ENCODE measurements at regions not wholly inside any gene's neighbourhood (a gene's known extent, or its start where the extent isn't known, plus 50 kb on each side); places are given as distances from the start of the nearest gene placed in this dataset.

GRCh38 chr13:103941506-103942140 lies 875.4 kb upstream of the SLC10A2 start:
- intact Hi-C loops (cut with DNase I) = no loop called here
- no peaks in the 10 kb centered on the region for H3K9me3 ChIP-seq
- WGBS, 2 donors = 42 to 61% methylated on average over 1 of the region's 1 CpG
- DNase-seq = no peak
- TF ChIP-seq CTCF (IDR thresholded peaks at IDR 0.05) (no peak), POLR2A (IDR thresholded peaks at IDR 0.05) (no peak)
- no peaks in the 10 kb centered on the region for H3K27me3 ChIP-seq
- H3K4me3 ChIP-seq (replicated peaks in 1 of 3) = no peak overlapping the region
- no peak overlapping the region for H3K27ac ChIP-seq
- no peaks in the 10 kb centered on the region for H3K36me3 ChIP-seq
- no peaks in the 10 kb centered on the region for H3K4me1 ChIP-seq

GRCh38 chr13:103935117-103935516 lies 868.9 kb upstream of the SLC10A2 start:
- no peak overlapping the region for H3K4me3 ChIP-seq (replicated peaks in 1 of 3)
- no peak for TF ChIP-seq CTCF (IDR thresholded peaks at IDR 0.05)
- TF ChIP-seq POLR2A (IDR thresholded peaks at IDR 0.05) = no peak
- H3K27ac ChIP-seq = no peak overlapping the region
- no peaks in the 10 kb centered on the region for H3K36me3 ChIP-seq
- DNase-seq = no peak
- 81 to 86% methylated on average over 4 of the region's 4 CpGs for WGBS, 2 donors
- no peaks in the 10 kb centered on the region for H3K27me3 ChIP-seq
- no peaks in the 10 kb centered on the region for H3K9me3 ChIP-seq
- intact Hi-C loops (cut with DNase I) = no loop called here
- H3K4me1 ChIP-seq = no peaks in the 10 kb centered on the region

GRCh38 chr13:103931885-103932284 lies 865.7 kb upstream of the SLC10A2 start:
- Histone ChIP-seq H3K27me3 (no peaks in the 10 kb centered on the region), H3K4me3 (replicated peaks in 1 of 3) (no peak overlapping the region), H3K36me3 (no peaks in the 10 kb centered on the region), H3K27ac (no peak overlapping the region), H3K4me1 (no peaks in the 10 kb centered on the region), H3K9me3 (no peaks in the 10 kb centered on the region)
- DNase-seq = no peak
- TF ChIP-seq CTCF (IDR thresholded peaks at IDR 0.05) (no peak), POLR2A (IDR thresholded peaks at IDR 0.05) (no peak)
- 93 to 96% methylated on average over 12 of the region's 12 CpGs for WGBS, 2 donors
- intact Hi-C loops (cut with DNase I) = no loop called here

GRCh38 chr13:103931331-103931845 lies 865.2 kb upstream of the SLC10A2 start:
- Histone ChIP-seq H3K27ac (no peak overlapping the region), H3K36me3 (no peaks in the 10 kb centered on the region), H3K4me3 (replicated peaks in 1 of 3) (no peak overlapping the region), H3K9me3 (no peaks in the 10 kb centered on the region), H3K4me1 (no peaks in the 10 kb centered on the region), H3K27me3 (no peaks in the 10 kb centered on the region)
- TF ChIP-seq CTCF (IDR thresholded peaks at IDR 0.05) (no peak), POLR2A (IDR thresholded peaks at IDR 0.05) (no peak)
- intact Hi-C loops (cut with DNase I) = no loop called here
- 73 to 81% methylated on average over 3 of the region's 3 CpGs for WGBS, 2 donors
- DNase-seq = no peak

- Histone ChIP-seq H3K36me3 (no peaks in the 10 kb centered on the region), H3K4me3 (replicated peaks in 1 of 3) (no peak overlapping the region), H3K27me3 (no peaks in the 10 kb centered on the region), H3K4me1 (no peaks in the 10 kb centered on the region), H3K27ac (no peak overlapping the region), H3K9me3 (no peaks in the 10 kb centered on the region)
- WGBS, 2 donors = 83 to 86% methylated on average over 3 of the region's 3 CpGs
- DNase-seq = no peak
- intact Hi-C loops (cut with DNase I) = no loop called here
- no peak for TF ChIP-seq CTCF (IDR thresholded peaks at IDR 0.05)
- no peak for TF ChIP-seq POLR2A (IDR thresholded peaks at IDR 0.05)
Measured at GRCh38 chr13:103926118-103926517, 859.9 kb upstream of the SLC10A2 start.

All from thyroid gland (tissue), 4 donors.